ENCODE measurements at regions not wholly inside any gene's neighbourhood (a gene's known extent, or its start where the extent isn't known, plus 50 kb on each side); places are given as distances from the start of the nearest gene placed in this dataset.

GRCh38 chr6:144931172-144932035 is 646.3 kb downstream of the UTRN start:
- TF ChIP-seq CTCF (conservative IDR thresholded peaks at IDR 0.05; ENCODE audit: low read depth), result peak; percentile 68
- ChIA-PET CTCF (no interaction called here), POLR2A (ENCODE audit: low non-redundant PET) (no interaction called here)
- no peak overlapping the region for H3K27ac ChIP-seq
- peak; percentile 25 for DNase-seq (ENCODE audit: low spot score)

- H3K27ac ChIP-seq, result no peak overlapping the region
- ChIA-PET CTCF (interaction anchor here (0.7 kb wide), 1 partner anchor 309 kb away, joined by 3 read pairs; no protein-coding TSS in a partner anchor), POLR2A (ENCODE audit: low non-redundant PET) (no interaction called here)
- no peak for TF ChIP-seq CTCF (conservative IDR thresholded peaks at IDR 0.05; ENCODE audit: low read depth)
- no peak for DNase-seq (ENCODE audit: low spot score)
These were observed 647.5 kb downstream of the UTRN start for GRCh38 chr6:144932621-144933020.

- H3K27ac ChIP-seq, result no peak overlapping the region
- no peak for DNase-seq (ENCODE audit: low spot score)
- TF ChIP-seq CTCF (conservative IDR thresholded peaks at IDR 0.05; ENCODE audit: low read depth), result no peak
- ChIA-PET CTCF (interaction anchor here (0.7 kb wide), 1 partner anchor 367 kb away, joined by 3 read pairs; no protein-coding TSS in a partner anchor), POLR2A (ENCODE audit: low non-redundant PET) (no interaction called here)
These were observed 650.0 kb downstream of the UTRN start for GRCh38 chr6:144935181-144935580.

- CTCF ChIA-PET, result no interaction called here
- TF ChIP-seq CTCF (conservative IDR thresholded peaks at IDR 0.05; ENCODE audit: low read depth), result no peak
- no peak overlapping the region for H3K27ac ChIP-seq
- POLR2A ChIA-PET (ENCODE audit: low non-redundant PET), result no interaction called here
- no peak for DNase-seq (ENCODE audit: low spot score)
These were observed 650.5 kb downstream of the UTRN start for GRCh38 chr6:144935661-144936060.

- no peak for TF ChIP-seq CTCF (conservative IDR thresholded peaks at IDR 0.05; ENCODE audit: low read depth)
- H3K27ac ChIP-seq, result no peak overlapping the region
- POLR2A ChIA-PET (ENCODE audit: low non-redundant PET), result no interaction called here
- CTCF ChIA-PET, result interaction anchor here (1.1 kb wide), 1 partner anchor 455 kb away, joined by 5 read pairs; no protein-coding TSS in a partner anchor
- no peak for DNase-seq (ENCODE audit: low spot score)
These were observed 651.6 kb downstream of the UTRN start for GRCh38 chr6:144936764-144937163.

- no peak for TF ChIP-seq CTCF (conservative IDR thresholded peaks at IDR 0.05; ENCODE audit: low read depth)
- H3K27ac ChIP-seq, result no peak overlapping the region
- ChIA-PET POLR2A (ENCODE audit: low non-redundant PET) (no interaction called here), CTCF (no interaction called here)
- DNase-seq (ENCODE audit: low spot score), result no peak
These were observed 654.8 kb downstream of the UTRN start for GRCh38 chr6:144939921-144940320.

Measured in RWPE1 (cell line).